B cell (primary cell): ENCODE measurements at regions not wholly inside any gene's neighbourhood (a gene's known extent, or its start where the extent isn't known, plus 50 kb on each side); places are given as distances from the start of the nearest gene placed in this dataset.

Experiments used
- ATAC-seq: fragments of 200-7000 bp; cut with Tn5 transposase; one replicate; pipeline ENCODE4 v1.10.0; 2021; ENCODE audit warnings: low read depth, mild to moderate bottlenecking, moderate number of reproducible peaks, moderate library complexity
- CTCF ChIA-PET: fragments of 350-600 bp; sonication (Branson Sonifier 250); formaldehyde crosslinking; loops from one replicate; lab custom pipeline; 2021; ENCODE audit warnings: antibody characterized with exemption, inconsistent platforms; lab: Charles Lee
- POLR2A ChIA-PET: fragments of 350-600 bp; sonication (Branson Sonifier 250); formaldehyde crosslinking; loops from one replicate; lab custom pipeline; 2021; ENCODE audit warnings: antibody characterized with exemption; lab: Charles Lee
- DNase-seq: peaks from one replicate; pipeline ENCODE4 v3.0.0; 2013
- H2AFZ ChIP-seq: 2 replicates; pipeline ENCODE4 v1.6.1; 2012; ENCODE audit warnings: mild to moderate bottlenecking, low read depth, low read length; ENCODE audit not compliant: insufficient read depth, poor library complexity, severe bottlenecking
- H3K27ac ChIP-seq, 2 donors: 1 replicate in 1 of 2; 2 replicates in 1 of 2; pipeline ENCODE4 v1.5.1; 2012 to 2013; ENCODE audit warnings: low read length in 2 of 2, mild to moderate bottlenecking in 2 of 2, moderate library complexity in 1 of 2
- H3K27me3 ChIP-seq, 4 experiments: fragments of 200-600 bp in 1 of 4; sonication (generic) in 1 of 4; replicated peaks in 1 of 4; 1 replicate in 2 of 4; 2 replicates in 2 of 4; pipeline versions ENCODE4 v1.6.1 to v1.7.0; 2013 to 2016; ENCODE audit warnings: low read length in 3 of 4, mild to moderate bottlenecking in 2 of 4, mixed read lengths in 1 of 4, moderate library complexity in 1 of 4; ENCODE audit not compliant: insufficient read depth in 4 of 4, control insufficient read depth in 3 of 4; ENCODE audit errors: control extremely low read depth in 1 of 4
- H3K36me3 ChIP-seq, 2 experiments: replicated peaks in 1 of 2; 1 replicate in 1 of 2; 2 replicates in 1 of 2; pipeline versions ENCODE4 v1.6.1 to v1.7.1; 2013; ENCODE audit warnings: low read length in 1 of 2; ENCODE audit not compliant: insufficient read depth in 2 of 2, control insufficient read depth in 1 of 2; ENCODE audit errors: control extremely low read depth in 1 of 2, extremely low read depth in 1 of 2
- H3K4me1 ChIP-seq, 2 donors: fragments of 200-600 bp in 1 of 2; sonication (generic) in 1 of 2; 1 replicate in 1 of 2; 2 replicates in 1 of 2; pipeline versions ENCODE4 v1.5.1 to v1.6.1; 2013 to 2017; ENCODE audit warnings: low read length in 2 of 2; ENCODE audit not compliant: control insufficient read depth in 2 of 2, insufficient read depth in 2 of 2
- H3K4me2 ChIP-seq: replicated peaks from 2 replicates; pipeline ENCODE3; 2012; ENCODE audit warnings: mild to moderate bottlenecking, low read depth, low read length; ENCODE audit not compliant: poor library complexity, severe bottlenecking
- H3K4me3 ChIP-seq, 5 experiments: fragments of 200-600 bp in 1 of 5; sonication (generic) in 1 of 5; 1 replicate in 3 of 5; 2 replicates in 2 of 5; pipeline versions ENCODE4 v1.5.1 to v1.7.0; 2011 to 2016; ENCODE audit warnings: low read length in 4 of 5, mild to moderate bottlenecking in 4 of 5, low read depth in 2 of 5, control low read depth in 1 of 5, moderate library complexity in 1 of 5; ENCODE audit not compliant: insufficient read depth in 1 of 5; ENCODE audit errors: control extremely low read depth in 1 of 5, extremely low read depth in 1 of 5
- H3K79me2 ChIP-seq: fragments of 200-600 bp; sonication (generic); one replicate; pipeline ENCODE4 v1.6.0; 2016; ENCODE audit warnings: low read length; ENCODE audit not compliant: control insufficient read depth, insufficient read depth
- H3K9ac ChIP-seq: fragments of 200-600 bp; sonication (generic); 2 replicates; pipeline ENCODE4 v1.6.1; 2017; ENCODE audit warnings: mild to moderate bottlenecking, low read length, moderate library complexity
- H3K9me3 ChIP-seq, 3 donors: one replicate each; pipeline versions ENCODE4 v1.6.1 to v1.7.1; 2013; ENCODE audit warnings: low read length in 2 of 3; ENCODE audit not compliant: control insufficient read depth in 2 of 3, insufficient read depth in 1 of 3; ENCODE audit errors: control extremely low read depth in 1 of 3
- H4K20me1 ChIP-seq: 2 replicates; pipeline ENCODE4 v1.6.0; 2012; ENCODE audit warnings: mild to moderate bottlenecking, low read length; ENCODE audit not compliant: insufficient read depth, control insufficient read depth, poor library complexity, severe bottlenecking
- H3K27ac Mint-ChIP-seq: one replicate; pipeline ENCODE4 v1.8.0; 2021; ENCODE audit warnings: mixed read lengths
- H3K27me3 Mint-ChIP-seq: one replicate; pipeline ENCODE4 v1.8.0; 2021; ENCODE audit warnings: mixed read lengths
- H3K4me1 Mint-ChIP-seq: one replicate; pipeline ENCODE4 v1.8.0; 2021; ENCODE audit warnings: mixed read lengths
- H3K4me3 Mint-ChIP-seq: one replicate; pipeline ENCODE4 v1.8.0; 2021; ENCODE audit warnings: mixed read lengths
- H3K9me3 Mint-ChIP-seq: one replicate; pipeline ENCODE4 v1.8.0; 2022; ENCODE audit warnings: mixed read lengths; ENCODE audit not compliant: insufficient read depth
- CTCF ChIP-seq: fragments of 200-600 bp; IDR thresholded peaks from one replicate; pipeline ENCODE4 v1.8.0; 2022; ENCODE audit warnings: antibody characterized with exemption, mild to moderate bottlenecking
- EZH2 ChIP-seq: IDR thresholded peaks from 2 replicates; pipeline ENCODE4 v1.6.1; 2012; ENCODE audit warnings: borderline replicate concordance, low read depth, mild to moderate bottlenecking, moderate library complexity, low read length; ENCODE audit not compliant: insufficient read depth, poor library complexity, severe bottlenecking
- WGBS: methylation state at CpG from one replicate; pipeline ENCODE4 v1.1.5; 2013; ENCODE audit warnings: missing lambda C conversion rate; ENCODE audit not compliant: insufficient coverage; 5-methylcytosine and 5-hydroxymethylcytosine counted together
- intact Hi-C: fragments of 100-400 bp; cut with micrococcal nuclease; formaldehyde crosslinking; loops from one replicate; pipeline ENCODE4 v1.10.0; 2022

DNA sequence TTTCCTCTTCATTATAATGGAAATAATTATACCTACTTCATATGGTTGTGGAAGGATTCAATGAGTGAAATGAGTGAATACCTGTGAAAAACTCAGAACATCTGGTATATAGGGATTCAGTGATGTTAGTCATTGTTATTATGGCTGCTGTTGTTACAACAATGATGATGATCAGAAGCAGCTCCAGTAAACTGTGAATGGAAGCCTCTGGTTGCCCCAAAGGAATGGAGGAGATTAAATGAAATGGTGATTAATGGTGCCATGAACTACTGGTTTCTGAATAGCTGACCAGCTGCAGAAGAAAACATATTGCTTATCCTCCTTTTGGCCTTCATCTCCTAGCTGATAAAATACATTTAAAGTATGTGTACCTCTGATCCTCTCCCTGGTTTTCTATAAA is 372.0 kb downstream of the ARHGEF28 start:
- H3K79me2 ChIP-seq = no peaks in the 10 kb centered on the region
- intact Hi-C loops = no loop called here
- no peak for TF ChIP-seq CTCF
- no peak for TF ChIP-seq EZH2
- no peak overlapping the region for H3K4me3 ChIP-seq
- H2AFZ ChIP-seq = no peak overlapping the region
- no peaks in the 10 kb centered on the region for H4K20me1 ChIP-seq
- H3K4me1 ChIP-seq = no peaks in the 10 kb centered on the region
- ChIA-PET POLR2A (no interaction called here), CTCF (no interaction called here)
- DNase-seq = no peak
- no peak for ATAC-seq
- Mint-ChIP-seq H3K27me3 (peaks cover 9% of the 10 kb centered on the region), H3K4me1 (no peaks in the 10 kb centered on the region), H3K4me3 (no peak overlapping the region), H3K9me3 (peaks cover 10% of the 10 kb centered on the region), H3K27ac (no peak overlapping the region)
- H3K9me3 ChIP-seq = no peaks in the 10 kb centered on the region
- no peaks in the 10 kb centered on the region for H3K36me3 ChIP-seq
- peaks cover 0 to 4% (median 0%) of the 10 kb centered on the region in 4 experiments for H3K27me3 ChIP-seq
- H3K27ac ChIP-seq = no peak overlapping the region
- H3K4me2 ChIP-seq = no peak overlapping the region
- no peak overlapping the region for H3K9ac ChIP-seq

- Histone ChIP-seq H3K4me3 (no peak overlapping the region), H2AFZ (no peak overlapping the region), H3K79me2 (no peaks in the 10 kb centered on the region), H3K4me1 (no peaks in the 10 kb centered on the region), H3K4me2 (no peak overlapping the region), H3K9me3 (peaks cover 0 to 3% (median 0%) of the 10 kb centered on the region in 3 donors), H4K20me1 (no peaks in the 10 kb centered on the region), H3K27me3 (peaks cover 0 to 4% (median 0%) of the 10 kb centered on the region in 4 experiments), H3K27ac (no peak overlapping the region), H3K9ac (no peak overlapping the region), H3K36me3 (no peaks in the 10 kb centered on the region)
- H3K27ac Mint-ChIP-seq = no peak overlapping the region
- ChIA-PET POLR2A (no interaction called here), CTCF (interaction anchor here (0.5 kb wide), 1 partner anchor 459 kb away, joined by 3 read pairs; no protein-coding TSS in a partner anchor)
- DNase-seq = no peak
- intact Hi-C loops = no loop called here
- no peak overlapping the region for H3K4me3 Mint-ChIP-seq
- WGBS = no CpG with 5 or more reads among the region's 2 CpGs
- no peak for TF ChIP-seq CTCF
- no peaks in the 10 kb centered on the region for H3K4me1 Mint-ChIP-seq
- ATAC-seq = no peak
- peaks cover 12% of the 10 kb centered on the region for H3K27me3 Mint-ChIP-seq
- H3K9me3 Mint-ChIP-seq = peaks cover 10% of the 10 kb centered on the region
Measured at GRCh38 chr5:73996151-73996755, 370.3 kb downstream of the ARHGEF28 start.
